GM19397 (cell line): ENCODE measurements at regions not wholly inside any gene's neighbourhood (a gene's known extent, or its start where the extent isn't known, plus 50 kb on each side); places are given as distances from the start of the nearest gene placed in this dataset.

Experiments used
- ATAC-seq: cut with Tn5 transposase; IDR thresholded peaks from one replicate; pipeline ENCODE4 v1.9.1; 2021; ENCODE audit warnings: mild to moderate bottlenecking, moderate library complexity; ENCODE audit not compliant: unreplicated experiment

DNA sequence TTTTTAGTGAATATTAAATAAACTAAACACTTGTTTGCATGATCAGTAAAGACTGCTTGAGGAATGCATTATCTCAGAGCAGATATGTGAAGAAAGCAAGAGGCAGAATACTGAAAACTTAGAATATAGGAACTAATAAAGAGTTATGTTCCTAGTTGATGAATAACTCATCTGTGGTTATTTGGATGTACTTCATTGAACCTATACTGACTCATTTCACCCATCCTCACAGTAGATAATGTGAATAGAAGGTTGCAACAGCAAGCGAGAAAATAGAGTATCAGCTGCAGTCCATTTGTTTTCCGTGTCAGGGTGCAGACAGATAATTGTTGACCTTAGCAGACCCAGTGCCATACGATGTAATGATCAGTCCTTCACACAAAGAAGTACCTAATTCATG lies 945.7 kb upstream of the LRRTM1 start:
- ATAC-seq = no peak

DNA sequence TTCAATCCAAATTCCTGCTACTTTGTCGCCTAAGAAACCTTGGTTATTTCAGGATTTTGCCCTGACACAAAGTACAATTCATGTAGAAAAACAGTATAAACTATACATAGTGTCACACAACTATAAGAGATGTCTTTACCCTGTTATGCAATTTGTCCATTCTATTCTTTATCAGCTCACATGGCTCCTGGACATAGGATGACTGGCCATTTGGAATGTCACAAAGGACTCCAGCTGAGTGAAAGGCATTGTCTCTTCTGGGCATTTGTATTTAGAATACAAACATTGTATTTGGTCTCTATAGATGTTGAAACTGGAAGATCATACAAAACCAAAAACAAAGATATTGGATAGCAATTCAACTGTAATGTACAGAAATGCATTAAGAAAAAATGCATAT lies 944.6 kb upstream of the LRRTM1 start:
- ATAC-seq = no peak

DNA sequence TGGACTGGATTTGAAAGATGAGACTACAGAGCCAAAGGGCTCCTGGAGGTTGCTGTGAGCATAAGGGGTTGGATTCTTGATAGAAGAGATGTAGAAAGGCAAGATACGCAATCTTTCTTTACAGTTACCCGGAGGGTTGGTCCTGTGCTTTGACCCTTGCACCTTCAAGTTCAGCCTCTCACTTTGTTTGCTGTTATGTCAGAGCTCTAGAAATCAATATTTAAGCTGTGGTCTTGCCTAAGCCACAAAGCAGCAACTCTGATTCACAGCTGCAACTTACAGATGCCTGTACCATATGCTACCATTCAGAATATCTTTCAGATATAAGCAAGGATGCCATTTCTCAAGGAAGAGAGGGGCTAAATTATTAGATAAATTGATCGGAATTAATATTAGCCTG lies 943.1 kb upstream of the LRRTM1 start:
- no peak for ATAC-seq

DNA sequence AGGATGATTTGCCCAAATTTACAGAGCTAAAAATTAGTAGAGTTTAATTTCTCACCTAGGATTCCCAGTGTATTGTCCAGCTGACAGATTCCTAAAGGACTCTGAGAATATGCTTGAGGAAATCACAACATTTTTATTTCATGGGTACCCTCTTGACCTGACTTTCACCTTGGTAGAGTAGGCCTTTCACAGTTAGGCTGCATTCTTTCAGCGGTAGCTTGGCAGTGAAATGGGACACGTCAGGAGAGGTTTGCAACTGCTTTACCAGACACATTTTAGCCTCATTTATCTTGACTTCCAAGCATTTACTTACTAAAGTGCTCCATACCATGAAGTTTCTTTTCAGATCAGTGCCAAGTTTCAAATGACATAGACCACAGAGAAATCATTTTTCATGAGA lies 937.9 kb upstream of the LRRTM1 start:
- no peak for ATAC-seq

DNA sequence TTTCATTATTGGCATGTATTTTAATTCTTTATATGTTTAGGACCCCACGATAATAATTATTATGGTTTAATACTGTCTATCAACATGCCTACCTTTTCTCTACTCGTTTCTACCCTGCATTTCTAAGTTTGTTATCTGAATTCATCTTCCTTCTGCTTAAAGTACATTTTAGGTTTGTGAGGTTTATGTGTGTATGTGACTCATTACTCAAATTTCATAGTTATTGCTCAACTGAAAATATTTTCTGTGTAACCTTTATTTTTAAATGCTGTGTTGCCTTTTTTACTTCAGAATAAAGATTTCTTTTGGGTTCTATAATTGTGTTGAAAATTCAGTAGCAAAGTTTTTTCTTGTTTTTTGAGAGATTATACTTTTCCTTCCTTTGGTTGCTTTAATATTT lies 933.9 kb upstream of the LRRTM1 start:
- no peak for ATAC-seq

DNA sequence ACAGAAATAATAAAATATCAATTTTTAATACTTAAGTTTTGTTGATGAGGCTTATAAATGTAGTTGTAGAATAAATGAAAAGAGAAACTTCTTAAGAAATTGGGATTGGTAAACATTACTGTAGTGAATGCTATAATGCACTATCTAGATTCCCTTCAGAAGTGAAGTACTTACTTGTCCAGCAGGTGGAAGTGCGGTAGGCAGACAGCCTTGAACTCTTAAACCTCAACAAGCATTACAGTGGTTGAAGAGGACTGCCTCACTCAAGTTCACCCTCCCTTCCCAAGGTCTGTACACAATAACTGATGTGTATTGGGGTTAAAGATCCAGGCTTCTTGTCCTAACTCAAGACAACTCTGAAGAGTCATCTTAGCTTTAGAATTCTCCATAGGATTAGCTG lies 931.0 kb upstream of the LRRTM1 start:
- ATAC-seq = no peak

DNA sequence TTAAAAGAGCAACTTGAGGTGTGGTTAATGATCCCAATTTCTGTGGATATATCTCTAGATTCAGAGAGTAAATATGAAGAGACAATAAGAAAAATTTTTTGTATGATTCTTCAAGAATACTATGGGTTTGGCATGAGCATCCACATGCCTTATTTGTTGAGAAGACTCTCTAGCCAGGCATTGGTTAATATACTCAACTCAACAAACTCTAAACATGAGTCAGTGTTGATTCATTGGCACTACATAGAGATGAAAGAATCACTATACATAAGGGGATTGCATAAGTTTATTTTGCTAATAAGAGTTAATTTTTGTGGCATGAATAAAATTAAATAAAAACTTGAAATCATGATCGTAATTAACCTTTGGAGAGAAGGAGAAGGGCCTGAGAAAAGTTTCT lies 930.2 kb upstream of the LRRTM1 start:
- no peak for ATAC-seq

DNA sequence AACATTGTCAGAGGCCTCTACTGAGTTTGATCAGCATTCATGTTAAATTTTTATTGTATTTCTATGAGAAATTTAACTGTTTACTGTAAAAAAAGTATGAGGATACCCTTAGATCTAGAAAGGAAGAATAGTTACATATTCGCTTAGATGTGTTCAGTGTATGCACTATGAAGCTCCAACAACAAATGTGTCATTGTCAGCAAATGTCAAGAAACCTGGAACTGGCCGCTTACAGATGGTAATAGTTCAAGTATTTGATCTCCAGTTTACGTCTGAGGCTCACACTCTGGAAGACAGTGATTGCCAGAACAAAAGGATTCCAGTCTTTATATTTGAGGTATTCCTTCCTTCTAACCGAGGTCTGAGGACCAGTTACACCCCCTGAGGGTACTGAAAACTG lies 921.2 kb upstream of the LRRTM1 start:
- ATAC-seq = no peak

DNA sequence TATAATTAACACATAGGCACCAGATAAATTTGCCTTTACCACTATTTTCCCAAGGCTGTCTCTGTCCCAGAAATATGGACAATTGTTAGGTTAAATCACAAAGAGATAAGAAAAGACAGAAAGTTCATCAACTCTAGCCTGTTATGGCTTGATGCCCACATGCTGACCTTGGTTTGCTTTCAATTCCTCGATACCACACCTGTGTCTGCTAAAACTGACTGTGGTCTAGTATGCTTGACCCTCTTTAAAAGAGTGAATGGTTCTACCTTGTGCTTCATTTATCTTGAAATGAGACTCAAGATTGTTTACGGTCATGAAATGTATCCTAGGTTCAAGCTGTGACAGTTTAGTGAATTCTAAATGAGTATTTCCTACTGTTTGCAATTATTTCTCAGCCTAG lies 909.0 kb upstream of the LRRTM1 start:
- ATAC-seq = no peak

DNA sequence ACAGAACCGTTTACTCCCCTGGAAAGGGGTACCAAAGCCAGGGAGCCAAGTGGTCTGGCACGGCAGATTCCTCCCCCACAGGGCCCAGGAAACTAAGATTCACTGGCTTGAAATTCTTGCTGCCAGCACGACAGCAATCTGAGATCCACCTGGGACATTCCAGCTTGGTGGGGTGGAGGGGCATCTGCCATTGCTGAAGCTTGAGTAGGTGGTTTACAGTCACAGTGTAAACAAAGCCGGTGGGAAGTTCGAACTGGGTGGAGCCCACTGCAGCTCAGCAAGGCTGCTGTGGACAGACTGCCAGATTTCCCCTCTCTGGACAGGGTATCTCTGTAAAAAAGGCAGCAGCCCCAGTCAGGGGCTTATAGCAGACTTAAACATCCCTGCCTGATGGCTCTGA lies 901.7 kb upstream of the LRRTM1 start:
- ATAC-seq = no peak

DNA sequence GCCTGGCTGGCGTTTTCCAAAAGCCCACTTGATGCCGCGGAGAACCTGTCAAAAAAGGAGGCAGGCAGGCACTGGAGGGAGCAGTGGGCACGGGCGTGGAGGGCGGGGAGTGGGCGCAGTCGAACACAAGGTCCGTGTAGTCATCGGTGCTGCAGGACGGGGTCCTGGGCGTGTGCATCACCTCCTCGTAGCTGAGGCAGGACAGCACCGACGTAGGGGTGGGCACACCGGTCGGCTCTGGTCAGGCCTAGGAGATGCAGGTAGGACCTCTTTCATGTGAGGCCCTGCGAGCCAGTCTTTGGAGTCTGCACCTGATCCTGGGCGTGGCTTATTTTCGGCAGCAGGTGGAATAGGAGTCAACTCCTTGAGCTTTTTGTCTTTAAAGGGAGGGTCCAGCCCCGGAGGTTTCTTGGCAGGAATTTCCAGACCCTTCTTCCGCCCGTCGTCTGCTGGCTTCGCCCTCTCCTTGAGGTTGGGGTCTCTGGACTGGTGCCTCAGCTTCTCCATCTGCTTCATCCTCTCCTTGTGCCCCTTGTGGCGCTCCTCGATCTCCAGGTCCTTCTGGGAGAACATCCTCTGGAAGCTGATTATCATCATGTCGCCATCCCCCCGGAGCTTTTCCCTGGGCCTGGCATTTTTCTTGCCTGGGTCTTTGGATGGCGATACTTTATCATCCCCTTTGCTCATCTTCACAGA lies 892.5 kb upstream of the LRRTM1 start:
- no peak for ATAC-seq

DNA sequence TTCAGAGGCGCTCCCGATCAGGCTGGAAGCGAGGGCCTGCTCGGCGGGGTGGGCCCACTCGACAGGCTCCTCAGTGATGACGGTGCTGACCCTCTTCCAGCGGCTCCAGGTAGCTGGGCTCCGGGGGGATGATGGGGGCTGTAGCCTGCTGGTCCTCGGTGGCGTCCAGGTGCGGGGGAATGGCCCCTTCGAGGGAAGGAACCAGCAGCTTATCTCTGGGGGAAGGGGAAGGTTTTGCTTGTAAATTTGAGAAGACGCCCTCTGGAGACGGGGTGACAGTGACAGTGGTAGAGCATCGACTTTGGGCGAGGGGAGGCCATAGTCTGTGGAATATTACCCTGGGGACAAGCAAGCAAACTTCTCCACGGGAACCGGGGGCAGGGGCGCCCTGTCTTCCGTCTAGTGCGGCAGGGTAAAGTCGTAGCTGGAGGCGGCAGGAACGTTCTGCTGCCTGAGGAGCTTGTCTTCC lies 891.9 kb upstream of the LRRTM1 start:
- ATAC-seq = no peak

DNA sequence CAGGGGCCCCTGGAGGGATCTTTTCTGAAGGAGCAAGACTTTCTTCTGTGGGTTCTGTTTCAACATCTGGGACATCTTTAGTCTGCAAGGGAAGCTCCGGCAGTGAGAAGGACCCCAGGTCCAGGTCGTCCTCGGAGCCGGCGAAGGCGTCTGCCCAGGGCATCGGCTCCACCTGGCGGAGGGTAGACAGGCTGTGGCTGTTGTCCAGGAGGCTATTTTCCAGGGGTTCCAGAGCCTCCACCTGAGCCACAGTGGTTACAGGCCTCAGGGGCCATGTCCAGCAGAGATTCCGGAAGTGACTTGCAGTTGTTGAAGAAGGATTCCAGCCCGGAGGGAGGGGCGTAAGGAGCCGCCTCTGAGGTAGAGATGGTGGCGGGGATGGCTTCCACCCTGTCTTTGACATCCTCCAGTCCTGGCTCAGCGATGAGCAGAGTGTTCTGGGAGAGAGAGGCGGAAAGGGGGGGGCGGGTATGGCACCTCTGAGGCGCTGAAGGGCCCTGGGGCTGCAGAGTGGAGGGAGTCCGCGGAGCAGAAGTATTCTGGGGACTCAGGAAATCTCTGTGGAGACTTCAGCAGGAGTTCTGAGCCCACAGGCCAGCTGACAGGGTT lies 891.3 kb upstream of the LRRTM1 start:
- no peak for ATAC-seq

DNA sequence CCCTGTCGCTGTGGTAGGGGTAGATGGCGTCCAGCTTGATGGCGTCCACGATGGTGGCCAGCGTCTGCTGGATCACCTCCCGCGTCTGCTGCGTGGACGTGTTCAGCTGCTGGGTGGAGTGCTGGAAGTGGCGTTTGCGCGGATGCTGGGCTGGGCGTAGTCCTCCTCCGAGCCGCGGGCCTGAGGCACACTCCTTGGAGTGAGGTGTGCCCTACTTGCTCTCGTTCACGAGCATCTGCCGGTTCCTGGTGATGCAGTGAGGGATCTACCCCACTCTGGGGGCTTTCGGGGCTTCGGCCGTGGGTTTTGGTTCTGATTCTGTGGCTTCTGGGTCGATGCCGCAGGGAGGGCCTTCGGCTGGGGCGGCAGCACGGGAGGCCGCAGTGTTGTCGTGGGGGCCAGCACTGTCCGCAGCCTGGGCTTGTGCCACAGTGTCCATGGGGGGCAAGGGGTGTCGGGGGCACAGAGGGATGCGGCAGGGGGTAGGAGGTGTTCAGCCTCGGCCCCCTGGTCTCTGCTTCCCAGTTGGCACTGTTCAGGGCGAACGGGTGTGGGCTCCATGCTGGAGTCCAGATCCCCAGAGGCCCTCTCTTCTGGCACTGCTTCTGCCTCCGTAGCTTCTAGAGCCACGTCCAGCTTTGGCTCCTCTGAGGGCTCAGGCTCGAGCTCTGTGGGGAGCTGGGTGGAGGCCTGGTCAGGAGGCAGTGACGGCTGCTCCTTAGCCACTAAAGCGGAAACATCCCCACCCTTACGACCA lies 890.6 kb upstream of the LRRTM1 start:
- ATAC-seq = no peak

DNA sequence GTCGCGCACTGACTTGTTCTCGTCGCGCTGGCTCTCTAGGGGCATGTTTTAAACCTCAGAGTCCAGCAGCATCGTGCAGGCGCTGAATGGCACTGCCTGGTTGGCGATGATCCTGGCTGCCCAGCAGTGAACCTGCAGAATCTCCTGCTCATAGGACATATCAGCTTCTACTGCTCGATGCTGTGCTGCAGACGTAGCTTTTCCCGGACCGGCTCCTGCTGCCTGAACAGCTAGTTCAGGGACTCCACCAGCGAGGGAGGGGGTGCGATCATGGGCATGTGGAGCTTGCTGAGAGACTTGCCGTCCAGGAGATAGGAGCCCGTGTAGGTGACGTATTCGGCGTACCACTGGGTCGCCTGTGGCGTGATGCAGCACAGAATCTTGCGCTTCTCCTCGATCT lies 890.0 kb upstream of the LRRTM1 start:
- no peak for ATAC-seq

DNA sequence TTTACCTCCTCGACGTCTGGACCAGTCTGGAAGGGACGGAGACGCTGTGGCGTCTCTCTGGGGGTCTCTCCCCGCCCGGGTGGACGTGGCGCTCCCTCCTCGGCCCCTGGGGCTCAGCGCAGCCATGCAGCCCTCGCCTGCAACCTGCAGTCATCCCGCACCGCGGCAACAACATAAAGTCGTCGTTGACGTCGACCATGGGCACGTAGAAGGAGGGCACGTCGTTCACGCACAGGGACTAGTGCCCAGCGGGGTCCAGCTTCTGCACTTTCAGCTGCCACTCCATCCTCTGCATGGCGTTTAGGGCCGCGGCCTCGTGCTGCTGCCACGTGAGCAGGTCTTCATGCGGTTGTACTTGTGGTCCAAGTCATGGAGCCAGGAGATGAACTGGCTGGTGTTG lies 889.6 kb upstream of the LRRTM1 start:
- no peak for ATAC-seq

DNA sequence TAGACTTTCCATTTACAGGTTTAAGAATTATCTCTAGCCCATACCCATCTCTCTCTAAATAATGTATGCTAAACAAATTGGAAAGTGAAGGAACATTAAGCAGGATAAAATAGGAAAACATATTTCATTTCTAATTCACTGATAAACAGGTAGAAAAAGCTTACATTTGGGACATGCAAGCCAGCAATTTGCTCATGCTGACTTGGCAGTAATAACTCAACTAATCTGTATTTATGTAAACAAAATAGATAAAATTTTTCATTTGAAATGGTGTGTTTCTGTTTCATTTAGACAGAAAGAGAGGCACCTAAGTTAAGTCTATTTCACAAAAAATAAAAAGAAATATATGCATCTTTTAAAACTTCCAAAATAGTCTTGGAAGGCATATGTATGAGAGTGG lies 877.3 kb upstream of the LRRTM1 start:
- no peak for ATAC-seq

DNA sequence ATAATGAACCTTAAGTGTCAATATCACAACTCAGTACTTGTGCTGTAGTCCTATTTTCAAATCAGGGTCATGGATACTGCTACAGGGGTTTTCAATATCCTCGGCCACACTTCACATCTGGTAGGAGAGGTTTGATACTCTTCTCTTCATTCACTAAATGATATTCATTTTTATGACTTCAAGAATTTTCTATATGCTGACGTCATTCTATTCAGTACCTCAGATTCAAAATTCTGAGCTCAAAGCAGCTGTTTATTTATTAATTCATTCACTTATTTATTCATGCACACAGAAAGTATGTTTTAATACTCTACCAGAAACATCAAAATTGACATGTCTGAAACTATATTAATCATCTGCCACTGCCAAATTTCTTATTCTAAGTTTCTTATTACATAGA lies 866.9 kb upstream of the LRRTM1 start:
- ATAC-seq = no peak

DNA sequence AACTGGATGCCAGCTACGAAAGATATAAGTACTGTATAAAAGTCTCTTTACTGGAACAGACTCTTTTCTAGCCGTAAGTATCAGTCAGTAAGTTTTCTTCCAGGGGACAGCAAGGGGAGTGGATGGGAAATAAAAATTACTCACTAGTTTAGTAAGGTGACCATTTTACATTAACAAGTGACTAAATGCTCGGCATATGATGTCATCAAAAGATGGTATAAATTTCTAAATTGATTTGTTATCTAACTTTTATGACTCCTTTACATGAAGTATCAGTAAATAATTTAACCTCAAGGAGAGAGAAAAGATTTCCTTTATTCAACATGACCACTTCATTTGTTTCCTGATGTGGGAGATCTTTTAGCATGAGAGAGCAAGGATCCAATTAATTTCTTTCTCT lies 859.0 kb upstream of the LRRTM1 start:
- ATAC-seq = no peak

DNA sequence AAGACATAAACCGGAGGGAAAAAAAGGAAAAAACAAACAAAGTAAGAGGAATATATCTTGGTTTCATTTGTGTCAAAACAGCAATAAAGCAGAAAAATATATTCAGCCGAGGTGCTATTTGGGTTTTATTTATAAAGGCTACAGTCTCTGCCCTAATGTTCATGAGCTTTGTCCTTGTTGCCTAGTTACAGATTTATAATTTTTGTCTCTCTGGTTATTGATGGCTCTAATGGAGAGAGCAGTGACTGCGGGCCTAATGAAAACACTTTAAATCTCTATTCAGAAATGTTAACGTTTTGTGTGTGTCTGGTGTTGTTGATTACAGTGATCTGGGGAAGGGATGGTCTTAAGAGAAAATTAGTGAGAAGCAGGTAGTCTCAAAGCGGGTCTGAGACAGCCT lies 854.0 kb upstream of the LRRTM1 start:
- ATAC-seq = no peak

DNA sequence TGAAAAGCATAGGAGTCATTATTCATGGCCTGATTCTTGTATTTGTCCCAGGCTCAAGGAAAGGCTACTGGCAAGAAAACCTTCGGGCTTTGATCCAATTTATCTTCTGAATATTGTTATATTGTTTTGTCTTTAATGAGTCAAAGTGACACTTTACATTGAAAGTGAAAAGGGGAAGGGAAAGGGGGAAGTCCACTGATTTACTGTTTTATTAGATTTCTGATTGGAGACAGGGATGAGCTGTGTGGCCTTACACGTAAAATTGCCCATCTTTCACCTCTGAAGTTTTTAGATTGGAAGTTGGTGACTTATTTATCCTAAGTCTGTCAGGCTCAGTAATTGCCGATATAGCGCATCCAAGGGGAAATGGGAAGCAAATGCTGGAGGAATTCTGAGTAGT lies 843.8 kb upstream of the LRRTM1 start:
- no peak for ATAC-seq

DNA sequence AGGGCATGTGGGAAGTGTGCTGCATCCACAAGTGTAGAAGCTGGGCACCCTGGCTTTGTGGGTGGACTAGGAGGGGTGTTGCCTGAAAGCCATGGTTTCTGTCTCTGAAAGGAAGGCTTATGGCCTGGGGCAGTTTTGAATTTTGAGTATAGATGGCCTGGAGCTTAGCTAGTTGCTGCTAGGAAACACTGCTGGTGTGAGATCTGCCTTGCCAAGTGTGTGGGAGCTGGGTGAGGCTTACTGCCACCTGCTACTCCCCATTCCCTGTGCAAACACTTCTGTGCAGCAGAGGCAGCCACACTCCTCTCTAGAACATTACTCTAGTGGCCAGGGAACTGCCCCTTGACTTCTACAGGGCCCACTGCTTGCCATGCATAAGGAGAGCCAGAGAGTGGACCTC lies 831.7 kb upstream of the LRRTM1 start:
- no peak for ATAC-seq
